MCF 10A (cell line): ENCODE measurements at regions not wholly inside any gene's neighbourhood (a gene's known extent, or its start where the extent isn't known, plus 50 kb on each side); places are given as distances from the start of the nearest gene placed in this dataset.

Experiments
- BruUV-seq: library from RNA; stranded (reverse); fragments of 400-500 nt; replicated peaks from 2 replicates; lab custom pipeline; 2021; lab: Mats Ljungman, UMichigan
- CTCF ChIA-PET: fragments of 300-600 bp; sonication (Branson Sonifier 250); formaldehyde crosslinking; extraction: SDS; loops from one replicate; lab custom pipeline; 2021; ENCODE audit warnings: antibody characterized with exemption, inconsistent platforms; lab: Yijun Ruan, JAX
- POLR2A ChIA-PET: fragments of 300-600, 350-650 bp; sonication (Branson Sonifier 250); formaldehyde crosslinking; extraction: SDS; loops from one replicate; lab custom pipeline; 2020; ENCODE audit warnings: antibody characterized with exemption, inconsistent platforms; lab: Yijun Ruan, JAX
- DNase-seq: peaks from one replicate; pipeline ENCODE4 v3.0.0-alpha.2; 2018; ENCODE audit not compliant: unreplicated experiment
- H3K27ac Mint-ChIP-seq: one replicate; pipeline ENCODE4 v1.8.0; 2022; ENCODE audit warnings: mild to moderate bottlenecking, low read depth, mixed read lengths; ENCODE audit not compliant: unreplicated experiment
- H3K27me3 Mint-ChIP-seq: one replicate; pipeline ENCODE4 v1.8.0; 2022; ENCODE audit warnings: mixed read lengths; ENCODE audit not compliant: insufficient read depth, unreplicated experiment
- H3K36me3 Mint-ChIP-seq: one replicate; pipeline ENCODE4 v1.8.0; 2022; ENCODE audit warnings: mild to moderate bottlenecking, moderate library complexity, mixed read lengths; ENCODE audit not compliant: insufficient read depth, unreplicated experiment
- H3K4me1 Mint-ChIP-seq: one replicate; pipeline ENCODE4 v1.8.0; 2022; ENCODE audit warnings: mixed read lengths; ENCODE audit not compliant: insufficient read depth, unreplicated experiment
- H3K4me3 Mint-ChIP-seq: one replicate; pipeline ENCODE4 v1.8.0; 2022; ENCODE audit warnings: mild to moderate bottlenecking, moderate library complexity, mixed read lengths; ENCODE audit not compliant: unreplicated experiment
- H3K9me3 Mint-ChIP-seq: one replicate; pipeline ENCODE4 v1.8.0; 2022; ENCODE audit warnings: mixed read lengths; ENCODE audit not compliant: unreplicated experiment
- CTCF ChIP-seq: fragments of 200-600 bp; IDR thresholded peaks from one replicate; pipeline ENCODE4 v1.8.0; 2022; ENCODE audit warnings: antibody characterized with exemption, mild to moderate bottlenecking; ENCODE audit not compliant: unreplicated experiment
- intact Hi-C: fragments of 100-400 bp; cut with micrococcal nuclease; formaldehyde crosslinking; loops from 2 replicates; pipeline ENCODE4 v1.14.1; 2022

DNA sequence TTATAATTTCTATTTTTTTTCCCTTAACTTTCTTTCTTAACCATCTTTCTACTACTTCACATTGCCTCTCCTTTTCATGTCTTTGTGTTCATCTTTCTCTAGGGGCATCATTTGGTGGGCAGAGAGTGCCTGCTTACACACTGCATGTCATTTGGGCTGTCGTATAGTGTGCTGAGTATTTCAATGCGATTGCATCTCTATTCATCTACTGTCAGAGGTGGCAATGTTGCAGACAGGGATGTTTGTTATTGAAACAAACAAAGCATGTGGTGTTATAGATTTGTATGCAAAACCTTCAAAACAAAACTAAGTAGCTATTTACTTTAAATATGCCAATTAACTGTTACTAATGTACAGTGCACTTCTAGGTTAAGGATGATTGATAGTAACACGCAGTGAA is 141.1 kb upstream of the MEF2C start:
- CTCF ChIA-PET: no interaction called here
- Mint-ChIP-seq H3K9me3 (peaks cover 7% of the 10 kb centered on the region), H3K4me3 (no peak overlapping the region), H3K27ac (no peak overlapping the region), H3K27me3 (peaks cover 16% of the 10 kb centered on the region), H3K4me1 (no peaks in the 10 kb centered on the region), H3K36me3 (no peaks in the 10 kb centered on the region)
- no TSS peak for BruUV-seq
- intact Hi-C loops: no loop called here
- POLR2A ChIA-PET: no interaction called here
- no peak for TF ChIP-seq CTCF
- DNase-seq: no peak

DNA sequence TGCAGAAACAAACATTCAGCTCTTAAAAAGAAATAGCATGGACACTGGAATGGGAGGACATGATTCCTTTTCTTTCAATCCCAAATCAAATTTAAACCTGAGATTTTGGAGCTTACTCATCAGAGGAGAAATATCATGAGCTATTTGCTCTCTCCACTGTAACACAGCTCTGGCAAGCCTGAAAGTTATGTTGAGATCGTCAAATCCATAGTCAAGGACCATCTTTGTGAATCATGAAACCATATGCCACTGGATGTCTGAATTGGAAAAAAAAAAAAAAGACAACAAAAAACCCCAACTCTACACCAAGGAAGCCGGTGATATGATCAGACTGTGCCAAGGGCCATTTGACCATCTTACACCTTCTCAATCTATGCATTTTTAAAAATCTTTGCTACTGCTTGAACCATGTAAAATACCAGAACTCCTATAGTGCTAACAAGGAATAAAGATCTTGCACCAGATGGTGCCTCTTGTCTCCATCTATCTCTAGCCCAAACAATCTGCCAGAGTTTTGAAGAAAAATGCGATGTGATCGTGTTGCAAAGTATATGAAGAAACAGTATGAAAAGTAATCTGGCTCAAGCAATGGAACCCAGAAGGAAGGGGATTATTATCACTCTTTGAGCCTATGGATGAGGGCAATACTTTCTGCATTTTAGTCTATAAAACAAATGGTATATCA is 138.1 kb upstream of the MEF2C start:
- BruUV-seq: no TSS peak
- Mint-ChIP-seq H3K27me3 (peaks cover 24% of the 10 kb centered on the region), H3K4me3 (no peak overlapping the region), H3K27ac (no peak overlapping the region), H3K4me1 (no peaks in the 10 kb centered on the region), H3K9me3 (no peaks in the 10 kb centered on the region), H3K36me3 (no peaks in the 10 kb centered on the region)
- intact Hi-C loops: no loop called here
- POLR2A ChIA-PET: no interaction called here
- no peak for TF ChIP-seq CTCF
- no peak for DNase-seq
- CTCF ChIA-PET: no interaction called here

DNA sequence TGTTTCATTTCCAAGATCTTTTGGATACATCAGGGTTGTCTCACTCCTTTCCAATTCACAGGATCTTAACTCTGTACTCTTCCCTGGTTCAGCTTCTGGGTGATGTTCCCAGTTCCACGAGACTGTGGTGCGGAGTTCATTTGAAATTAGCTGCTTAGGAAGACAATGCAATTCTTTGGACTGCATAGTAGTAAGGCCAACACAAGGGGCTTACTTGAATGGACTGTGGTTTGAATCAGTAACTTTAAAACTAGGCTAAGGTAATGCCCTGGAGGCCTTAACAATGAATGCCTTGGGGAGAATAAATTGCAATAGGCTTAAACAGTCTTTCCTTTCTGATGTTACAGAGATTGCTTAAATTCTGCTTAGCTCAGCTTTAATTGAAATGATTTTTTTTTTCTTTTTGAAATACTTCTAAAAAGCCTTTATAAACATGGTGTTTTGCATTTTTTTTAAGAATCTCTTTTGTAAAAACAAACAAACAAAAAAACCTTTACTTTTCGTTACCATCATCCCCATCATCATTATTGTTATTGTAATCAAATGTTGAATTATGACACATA is 133.8 kb upstream of the MEF2C start:
- no peaks in the 10 kb centered on the region for H3K4me1 Mint-ChIP-seq
- intact Hi-C loops: no loop called here
- CTCF ChIA-PET: interaction anchor here (0.8 kb wide), 1 partner anchor 22 kb away, joined by 4 read pairs; no protein-coding TSS in a partner anchor
- H3K27ac Mint-ChIP-seq: no peak overlapping the region
- no peak for DNase-seq
- H3K9me3 Mint-ChIP-seq: no peaks in the 10 kb centered on the region
- no peak for TF ChIP-seq CTCF
- no peak overlapping the region for H3K4me3 Mint-ChIP-seq
- peaks cover 24% of the 10 kb centered on the region for H3K27me3 Mint-ChIP-seq
- H3K36me3 Mint-ChIP-seq: no peaks in the 10 kb centered on the region
- BruUV-seq: no TSS peak
- POLR2A ChIA-PET: no interaction called here

DNA sequence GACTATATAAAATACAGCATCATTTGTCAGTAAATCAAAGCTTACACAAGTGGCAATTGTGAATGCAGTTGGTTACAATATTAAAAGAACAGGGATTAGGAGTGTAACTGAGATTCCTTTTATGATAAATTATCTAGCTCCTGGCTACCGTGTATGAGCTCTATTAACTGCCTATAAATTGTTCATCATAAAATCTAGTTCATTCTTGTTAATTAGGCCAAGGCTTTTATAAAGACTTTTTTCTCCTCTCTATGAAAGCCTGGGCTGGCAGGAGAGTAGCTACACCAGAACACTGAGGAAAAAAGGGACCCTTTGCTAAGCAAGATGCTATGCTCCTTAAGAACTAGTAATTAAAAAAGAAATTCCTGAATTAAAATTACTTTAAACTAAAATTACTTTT is 132.4 kb upstream of the MEF2C start:
- Mint-ChIP-seq H3K36me3 (no peaks in the 10 kb centered on the region), H3K4me3 (no peak overlapping the region), H3K27me3 (peaks cover 22% of the 10 kb centered on the region), H3K27ac (no peak overlapping the region), H3K4me1 (no peaks in the 10 kb centered on the region), H3K9me3 (no peaks in the 10 kb centered on the region)
- intact Hi-C loops: no loop called here
- DNase-seq: no peak
- BruUV-seq: no TSS peak
- CTCF ChIA-PET: no interaction called here
- TF ChIP-seq CTCF: no peak
- POLR2A ChIA-PET: no interaction called here
